ENCODE measurements at regions not wholly inside any gene's neighbourhood (a gene's known extent, or its start where the extent isn't known, plus 50 kb on each side); places are given as distances from the start of the nearest gene placed in this dataset.

DNA sequence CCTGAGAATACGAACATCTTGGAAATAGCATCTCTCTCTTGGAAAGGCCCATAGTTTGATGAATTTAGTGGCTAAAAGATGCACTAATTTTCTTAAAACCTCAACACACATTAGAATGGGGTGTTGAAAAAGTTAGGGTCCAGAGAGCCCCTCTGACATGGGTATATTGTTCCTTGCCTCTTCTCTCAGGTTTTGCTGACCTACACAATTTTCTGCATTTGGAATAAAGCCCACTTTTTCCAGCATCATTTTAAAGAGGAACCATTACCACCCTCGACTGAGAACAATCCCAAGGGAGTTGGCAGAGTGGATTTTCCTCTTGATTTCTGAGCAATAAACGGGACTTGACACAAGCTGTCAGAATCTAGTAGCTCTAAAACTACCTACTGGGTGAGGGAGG is 156.1 kb downstream of the PMP22 start:
- no peak for DNase-seq

DNA sequence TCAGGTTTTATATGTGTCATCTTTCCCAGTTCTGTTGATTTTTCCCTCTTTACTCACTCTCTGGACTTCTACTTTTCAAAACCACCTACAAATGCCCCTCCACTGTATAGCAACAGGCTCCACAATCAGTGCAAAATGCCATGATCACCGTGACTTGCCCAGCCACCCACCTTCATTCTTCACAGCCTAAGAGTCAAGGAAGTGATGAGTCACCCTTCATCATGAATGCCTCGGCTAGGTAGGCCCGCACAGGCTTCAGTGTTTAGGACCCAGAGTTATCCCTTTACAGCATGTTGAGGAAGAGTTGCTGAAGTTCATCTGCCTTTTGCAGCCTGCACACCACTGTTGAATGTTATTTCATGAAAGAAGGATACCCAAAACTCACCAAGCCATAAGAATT is 158.6 kb downstream of the PMP22 start:
- DNase-seq, result no peak

DNA sequence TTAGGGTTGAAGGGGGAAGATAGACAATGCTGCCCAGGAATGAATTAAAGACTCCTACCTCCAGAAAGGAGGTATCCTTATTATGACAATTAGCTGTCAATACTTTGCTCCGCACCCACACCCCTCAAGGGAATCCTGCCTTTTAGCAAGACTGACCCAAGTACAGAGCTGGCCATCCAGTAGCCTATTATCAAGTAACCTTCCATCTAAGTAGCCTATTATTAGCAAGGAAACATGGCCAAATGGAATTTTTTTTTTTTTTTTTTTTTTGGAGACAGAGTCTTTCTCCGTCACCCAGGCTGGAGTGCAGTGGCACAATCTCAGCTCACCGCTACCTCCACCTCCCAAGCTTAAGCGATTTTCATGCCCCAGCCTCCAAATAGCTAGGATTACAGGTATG is 161.3 kb downstream of the PMP22 start:
- DNase-seq, result no peak

DNA sequence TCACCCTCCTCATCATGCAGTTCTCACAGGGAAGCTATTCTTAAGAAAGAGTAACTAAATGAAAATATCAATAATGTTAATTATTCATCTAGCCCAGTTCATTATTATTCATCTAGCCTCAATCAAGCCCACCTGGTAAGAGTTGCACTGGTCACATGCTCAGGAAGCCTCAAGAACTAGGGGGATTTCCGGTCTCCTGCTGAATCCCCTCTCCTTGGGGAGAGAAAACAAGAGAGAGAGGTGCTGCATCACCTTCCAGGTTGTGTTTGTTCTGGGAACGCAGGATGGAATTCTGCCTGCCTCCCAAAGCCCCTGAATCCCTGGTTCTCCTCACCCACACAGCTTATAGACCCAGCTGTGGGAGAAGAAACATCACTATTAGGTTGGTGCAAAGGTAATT is 164.0 kb downstream of the PMP22 start:
- DNase-seq, result no peak

DNA sequence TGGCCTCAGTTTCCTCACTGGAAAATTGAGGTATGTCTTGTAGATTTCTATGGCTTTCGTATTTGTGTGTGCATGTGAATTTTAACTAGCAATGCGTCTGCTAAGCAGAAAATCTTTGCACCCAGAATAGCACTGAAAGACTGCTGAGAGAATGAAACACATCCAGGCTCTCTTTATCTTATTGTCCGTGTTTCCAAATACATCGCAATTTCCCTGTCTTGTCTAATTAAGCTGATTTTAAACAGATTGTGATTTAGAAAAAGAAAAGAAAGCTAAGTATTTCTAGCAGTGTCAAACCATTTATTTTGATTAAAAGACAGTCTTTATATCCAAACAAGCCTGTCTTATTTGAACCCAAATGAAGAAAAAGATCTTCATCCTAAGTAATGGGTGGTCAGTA is 168.6 kb downstream of the PMP22 start:
- DNase-seq, result no peak

DNA sequence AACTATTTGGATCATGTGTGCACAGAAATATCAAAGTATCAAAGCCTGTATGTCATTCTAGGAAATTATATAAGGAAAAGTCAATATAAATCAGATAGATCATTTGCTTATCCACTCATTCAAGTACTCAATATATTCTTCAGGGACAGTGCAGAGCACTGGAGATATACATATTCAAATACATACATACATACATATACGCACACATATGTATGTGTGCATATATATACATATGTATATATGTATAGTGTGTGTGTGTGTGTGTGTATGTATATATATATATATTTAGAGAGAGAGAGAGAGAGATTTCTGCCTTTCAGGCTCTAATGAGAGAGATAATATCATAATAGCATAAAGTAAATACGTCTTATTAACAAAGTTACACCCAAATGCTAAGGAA is 169.2 kb downstream of the PMP22 start:
- no peak for DNase-seq

DNA sequence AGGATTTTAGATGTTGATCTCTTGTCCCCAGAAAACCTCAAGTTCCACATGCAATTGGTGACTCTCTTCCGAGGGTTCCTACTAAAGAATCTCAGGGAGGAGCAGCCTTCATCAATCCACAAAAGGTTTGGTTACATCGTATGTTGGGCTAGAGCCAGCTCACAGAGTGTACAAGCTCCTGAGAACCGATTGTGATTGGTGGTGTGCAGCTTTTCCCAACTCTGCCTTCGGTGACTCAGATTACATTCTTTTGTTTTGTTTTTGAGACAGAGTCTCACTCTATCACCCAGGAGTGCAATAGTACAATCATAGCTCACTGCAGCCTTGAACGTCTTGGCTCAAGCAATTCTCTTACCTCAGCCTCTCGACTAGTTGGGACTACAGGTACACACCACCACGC is 172.4 kb downstream of the PMP22 start:
- DNase-seq, result no peak

DNA sequence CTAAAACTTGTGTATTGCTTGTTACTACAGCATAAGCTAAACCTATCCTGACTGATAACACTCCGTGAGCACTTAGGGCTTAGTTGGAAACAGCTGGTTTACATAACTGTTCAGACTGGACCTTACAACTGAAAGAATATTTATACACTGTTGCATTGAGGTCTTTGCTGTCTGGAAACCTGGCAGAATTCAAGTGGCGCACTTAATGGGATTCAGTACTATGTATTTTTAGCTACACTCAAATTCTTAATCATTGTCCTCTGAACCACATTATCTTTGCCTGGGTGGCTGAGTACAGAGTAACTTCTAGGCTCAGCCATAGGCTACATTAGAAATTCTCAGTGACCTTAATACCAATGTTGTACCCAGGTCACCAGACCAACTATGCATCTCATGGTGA is 172.9 kb downstream of the PMP22 start:
- DNase-seq, result no peak

DNA sequence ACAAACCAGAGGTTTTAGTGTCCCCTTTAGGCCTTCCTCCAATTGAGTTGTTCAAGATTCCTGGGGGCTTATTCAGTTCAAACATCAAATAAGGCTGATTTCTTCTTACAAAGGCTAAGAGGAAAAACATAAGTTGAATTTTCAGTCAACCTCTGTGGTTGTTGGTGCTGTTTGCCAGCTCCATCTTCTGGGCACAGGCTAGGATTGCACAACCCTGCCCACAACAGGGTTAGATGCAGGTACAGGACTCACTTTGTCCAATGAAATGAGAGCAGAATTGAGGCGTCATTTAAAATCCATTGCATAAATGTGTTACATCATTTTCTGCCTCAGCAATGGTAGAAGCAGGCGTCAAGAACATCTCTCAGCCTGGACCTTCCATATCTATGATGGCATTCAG is 173.3 kb downstream of the PMP22 start:
- no peak for DNase-seq

DNA sequence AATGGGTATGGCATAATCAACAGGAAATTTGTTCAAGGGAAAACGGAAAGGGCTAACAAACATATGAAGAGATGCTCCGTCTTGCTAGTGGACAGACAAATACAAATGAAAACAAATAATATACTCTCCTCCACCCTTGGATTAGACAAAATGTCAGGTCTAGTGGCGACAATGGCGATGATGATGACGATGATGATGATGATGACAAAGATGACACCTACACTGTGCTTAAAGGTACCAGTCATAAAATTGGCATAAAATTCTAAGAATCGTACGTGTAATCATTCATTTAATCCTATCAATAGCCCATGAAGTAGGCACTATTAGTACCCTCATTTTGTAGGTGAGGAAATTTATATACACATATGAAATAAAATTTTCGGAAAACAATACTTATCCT is 174.6 kb downstream of the PMP22 start:
- no peak for DNase-seq

DNA sequence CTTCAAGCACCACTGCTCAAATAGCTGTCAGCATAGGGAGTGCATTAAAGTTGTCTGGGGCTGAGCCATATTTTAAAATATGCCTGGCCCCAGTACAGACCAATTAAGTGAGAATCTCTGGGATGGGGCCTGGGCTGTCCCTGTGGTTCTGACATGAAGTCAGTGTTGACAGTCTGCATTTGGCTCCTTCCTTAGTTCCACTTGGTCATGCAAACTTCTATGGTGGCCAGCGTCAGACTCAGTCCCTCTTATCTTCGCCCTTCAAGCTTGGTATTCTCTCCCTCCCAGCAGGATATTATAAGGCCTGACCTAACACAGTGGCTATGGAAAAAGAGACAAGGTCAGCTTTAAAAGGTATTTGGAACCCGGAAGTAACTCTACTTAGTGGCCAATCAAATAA is 177.2 kb downstream of the PMP22 start:
- DNase-seq, result no peak

DNA sequence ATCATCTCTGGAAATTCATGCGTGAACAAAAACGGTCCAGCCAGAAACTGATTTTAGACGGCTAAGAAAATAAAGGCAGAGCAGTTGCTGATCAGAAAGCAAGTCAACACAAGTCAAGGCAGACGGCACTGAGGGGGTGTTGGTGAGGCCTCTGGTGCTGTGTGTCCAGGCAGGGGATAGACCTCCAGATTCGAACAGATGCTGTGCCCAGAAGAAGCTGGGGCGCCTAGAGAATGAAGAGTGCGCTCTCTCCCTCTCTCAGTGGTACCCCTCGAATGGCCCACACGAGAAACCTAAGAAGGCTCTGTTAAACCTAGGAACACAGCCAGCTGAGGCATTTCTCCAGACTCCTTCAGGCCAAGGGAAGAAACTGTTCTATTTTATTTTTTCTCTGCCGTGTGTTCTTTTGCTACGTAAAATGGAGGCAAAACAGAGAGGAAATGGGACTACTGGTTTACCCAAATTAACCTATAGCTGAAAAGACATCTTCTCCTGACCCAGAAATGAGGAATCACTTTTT is 178.3 kb downstream of the PMP22 start:
- no peak for DNase-seq

DNA sequence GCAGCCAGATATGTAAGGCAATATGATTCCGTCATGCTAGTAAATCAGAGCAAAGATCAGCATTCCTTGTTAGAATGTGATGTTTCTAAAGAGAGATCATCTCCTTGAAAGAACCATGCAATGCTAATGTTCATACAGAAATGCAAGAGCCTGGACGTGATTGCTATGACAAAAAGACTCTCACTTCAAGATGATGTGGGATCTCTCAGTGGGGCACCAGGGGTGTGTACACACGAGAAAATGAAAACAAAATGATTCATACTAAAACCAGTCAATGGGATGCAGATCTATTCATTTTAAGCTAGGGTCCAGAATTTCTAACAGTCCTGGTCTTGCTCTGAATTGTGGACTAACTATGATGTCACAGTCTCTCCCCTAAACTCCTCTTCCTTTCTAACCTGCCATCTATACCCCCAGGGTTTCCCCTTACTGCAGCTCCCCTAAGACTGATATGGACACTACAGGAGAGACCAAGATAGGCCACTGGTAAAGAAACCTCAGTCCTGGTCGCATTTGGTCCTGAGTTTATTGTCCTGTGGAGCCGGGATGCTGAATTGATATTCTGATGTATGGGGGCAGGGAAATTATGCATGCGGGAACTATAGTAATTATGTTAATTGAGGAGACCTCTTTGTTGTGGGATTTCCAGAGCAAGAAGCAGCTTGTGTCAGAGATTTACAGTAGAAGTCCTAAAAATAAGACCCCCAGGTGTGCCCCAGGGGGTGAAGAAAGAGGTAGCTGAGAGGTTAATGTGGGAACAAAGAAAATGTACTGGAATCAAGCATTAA is 179.0 kb downstream of the PMP22 start:
- no peak for DNase-seq

DNA sequence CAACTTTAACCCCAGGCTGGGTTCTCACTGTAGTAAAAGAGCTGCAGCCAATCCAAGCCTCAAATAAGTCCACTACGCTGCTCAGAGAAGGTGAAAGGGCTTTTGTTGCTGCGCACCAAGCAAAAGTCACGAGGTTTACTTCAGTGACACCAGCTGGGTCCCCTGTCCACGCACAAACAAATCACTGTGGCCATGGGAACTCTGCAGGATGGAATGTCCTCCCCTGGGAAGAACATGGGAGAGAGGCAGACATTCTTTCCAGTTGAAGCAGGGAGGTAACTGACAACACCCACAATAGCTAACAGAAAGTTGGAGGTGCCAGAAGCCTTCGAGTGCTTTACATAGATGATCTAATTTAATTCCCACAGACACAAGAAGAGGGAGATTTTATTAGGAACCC is 181.9 kb downstream of the PMP22 start:
- no peak for DNase-seq

DNA sequence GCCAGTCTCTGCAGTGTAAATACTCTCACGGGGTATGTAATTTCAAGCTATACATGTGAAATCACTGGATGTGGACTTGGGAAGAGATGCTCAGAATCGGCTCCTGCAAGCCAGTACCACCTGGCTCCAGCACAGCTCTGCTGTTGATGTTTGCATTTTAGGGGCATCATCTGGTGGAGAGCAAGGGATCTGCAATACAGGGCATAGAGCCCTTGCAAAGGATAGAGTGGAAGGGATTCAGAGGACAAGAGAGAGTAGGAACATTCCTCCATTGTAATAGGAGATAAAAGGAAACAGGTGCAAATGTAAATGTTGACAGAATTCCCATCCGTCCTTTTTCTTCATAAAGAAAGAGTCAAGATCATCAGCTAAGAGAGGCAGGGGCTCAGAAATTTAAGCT is 184.1 kb downstream of the PMP22 start:
- no peak for DNase-seq

DNA sequence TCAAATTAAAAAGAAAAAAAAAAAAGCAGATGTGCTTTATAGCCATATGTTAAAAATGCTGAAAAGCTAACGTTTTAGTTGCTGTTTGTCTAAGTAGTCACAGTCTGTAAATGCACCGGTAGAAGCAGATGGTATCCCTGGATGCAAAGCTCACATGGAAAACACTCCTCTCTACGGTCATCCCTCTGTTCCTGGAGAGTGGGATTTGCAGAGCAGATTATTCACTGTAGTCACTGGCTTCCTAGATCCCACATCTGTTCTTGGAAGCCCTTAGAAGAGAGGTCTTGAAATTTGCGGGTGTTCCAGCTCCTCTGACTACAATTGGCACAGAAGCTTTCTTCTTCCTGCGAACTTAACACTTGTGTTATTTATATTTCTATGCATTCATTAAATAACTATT is 186.6 kb downstream of the PMP22 start:
- DNase-seq, result no peak

DNA sequence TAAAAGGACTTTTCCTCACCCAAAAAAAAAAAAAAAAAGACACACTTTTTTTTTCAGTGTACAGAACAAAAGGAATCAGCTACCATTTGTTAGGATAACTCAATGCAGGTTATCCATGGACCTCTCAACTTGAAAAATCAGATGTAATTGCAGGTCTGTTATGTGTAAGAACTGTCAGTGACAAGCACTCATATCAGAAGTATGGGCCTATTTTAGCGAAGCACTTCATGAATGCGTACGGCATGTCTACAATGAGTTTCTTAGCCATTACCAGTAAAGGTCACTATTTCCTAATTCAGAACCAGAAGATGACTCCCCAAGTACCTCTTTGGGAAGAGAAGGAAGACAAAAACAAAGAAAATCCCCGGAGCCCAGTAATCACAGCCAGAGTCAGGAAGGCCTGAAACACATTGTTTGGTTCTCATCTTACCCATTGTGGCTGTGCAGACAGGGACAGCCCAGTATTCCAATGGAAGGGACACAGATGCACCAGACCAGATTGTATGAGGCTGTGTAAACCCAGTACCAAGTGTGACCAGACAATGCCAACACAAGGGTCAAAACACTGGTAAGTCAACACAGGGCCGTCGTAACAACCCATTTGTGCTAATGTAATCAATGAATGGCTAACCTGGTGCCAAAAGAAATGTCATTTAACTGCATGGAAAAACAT is 188.0 kb downstream of the PMP22 start:
- no peak for DNase-seq

DNA sequence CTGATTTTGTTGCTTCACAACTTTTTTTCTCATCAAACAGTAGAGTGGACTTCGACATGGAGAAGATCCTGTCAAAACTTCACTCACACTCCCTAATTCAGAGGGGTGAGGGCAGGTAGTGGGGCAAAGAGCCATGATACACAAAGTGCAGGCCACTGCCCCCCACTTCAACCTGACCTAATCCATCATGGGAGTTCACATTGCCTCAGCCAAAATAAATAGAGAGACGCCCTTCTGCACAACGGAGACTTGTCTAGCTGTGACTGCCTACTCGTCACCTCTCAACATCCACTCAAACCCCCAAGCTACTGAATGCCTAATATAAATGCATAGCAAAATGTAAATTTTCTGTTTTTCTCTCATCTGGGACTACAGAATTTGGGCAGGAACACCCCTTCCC is 213.2 kb downstream of the PMP22 start:
- DNase-seq, result no peak

DNA sequence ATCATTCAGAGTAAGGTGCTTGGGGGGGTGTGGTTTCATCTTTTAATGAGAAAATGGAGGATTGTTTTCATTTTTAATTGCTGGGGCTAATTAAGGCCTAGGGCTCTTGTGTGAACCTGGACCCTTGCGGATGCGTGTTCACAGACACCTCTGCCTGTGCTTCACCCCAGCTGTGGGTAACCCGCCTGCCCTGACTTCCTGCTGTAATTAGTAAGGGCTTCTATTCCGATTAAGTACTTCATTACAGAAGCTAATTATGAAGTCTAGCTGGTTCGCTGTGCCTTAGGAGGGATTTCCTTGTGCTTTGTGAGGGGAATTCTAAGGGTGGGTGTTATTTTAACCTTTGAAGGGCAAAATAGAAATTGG is 215.3 kb downstream of the PMP22 start:
- DNase-seq, result no peak

DNA sequence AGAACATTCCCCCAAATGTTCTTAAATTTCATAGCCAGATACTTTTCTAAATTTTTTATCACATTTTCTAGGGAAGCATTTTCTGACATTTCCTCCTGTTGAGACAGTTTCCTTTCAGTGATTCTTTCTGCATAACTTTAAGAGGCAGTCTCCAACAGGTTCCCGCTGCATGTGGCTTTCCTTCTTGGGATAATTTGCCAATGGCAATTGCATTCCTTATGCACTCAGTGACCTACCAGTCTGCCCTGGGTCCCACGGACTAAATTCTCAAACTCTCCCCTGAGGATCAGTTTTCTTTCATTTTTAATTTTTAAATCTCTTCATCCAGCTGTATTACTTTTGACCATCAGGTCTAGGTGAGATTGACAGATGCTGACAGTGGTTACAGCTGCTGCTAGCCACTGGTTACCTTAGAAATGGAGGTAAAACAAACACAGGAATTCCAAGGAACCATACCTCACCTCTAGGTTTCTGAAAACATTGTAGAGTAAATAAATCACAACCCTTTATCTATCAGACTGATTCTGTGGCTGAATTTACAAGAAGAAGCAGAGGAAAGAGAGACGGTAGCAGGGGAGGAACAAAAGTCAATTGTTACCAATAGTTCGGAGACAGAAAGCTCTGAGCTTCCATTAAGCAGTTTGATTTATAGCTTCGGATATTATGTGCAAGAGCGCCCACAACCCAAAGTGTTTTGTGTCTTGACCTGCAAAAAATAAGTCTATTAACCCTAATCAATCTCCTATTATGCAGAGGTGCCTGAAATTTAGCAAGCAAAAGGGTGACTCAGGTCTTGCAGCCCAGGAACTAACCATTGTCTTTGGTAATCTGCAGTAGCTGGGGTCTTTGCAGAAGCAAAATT is 216.0 kb downstream of the PMP22 start:
- no peak for DNase-seq

DNA sequence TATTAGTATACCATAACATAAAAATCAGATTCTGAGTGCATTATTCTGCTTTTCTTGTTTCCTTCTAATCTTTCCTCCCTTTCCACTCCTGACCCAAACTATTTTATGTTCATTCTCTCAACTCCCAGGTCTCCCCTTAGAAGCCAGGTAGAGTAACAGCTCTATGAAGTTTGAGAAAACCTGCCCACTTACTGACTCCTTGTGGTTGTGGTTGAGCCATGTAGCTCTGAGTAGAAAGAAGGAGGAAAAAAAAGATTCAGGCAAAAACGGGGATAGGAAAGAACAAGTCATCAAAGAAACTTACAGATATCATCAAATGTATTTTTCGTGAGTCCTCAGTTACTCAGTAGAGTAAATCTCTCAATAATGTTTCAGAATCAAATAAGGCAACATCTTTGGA is 216.7 kb downstream of the PMP22 start:
- DNase-seq, result no peak

DNA sequence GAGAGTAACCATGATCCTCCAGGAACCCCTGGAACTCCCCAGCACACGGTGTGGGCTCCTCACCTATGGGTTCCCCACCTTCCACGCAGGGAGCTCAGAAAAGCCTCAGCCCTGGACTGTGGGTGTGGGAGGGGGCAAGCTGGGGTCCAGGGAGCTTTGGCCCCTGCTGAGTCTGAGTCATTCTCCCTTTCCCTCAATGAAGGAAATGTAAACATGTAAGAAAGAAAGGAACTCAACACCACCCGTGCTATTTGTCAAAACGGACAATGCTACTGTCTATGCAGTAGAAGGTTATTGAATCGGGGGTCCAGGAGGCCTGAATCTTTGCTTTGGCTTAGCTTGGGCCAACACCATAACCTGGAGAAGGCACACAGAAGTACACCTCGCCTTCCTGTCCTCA is 222.8 kb downstream of the PMP22 start:
- no peak for DNase-seq

DNA sequence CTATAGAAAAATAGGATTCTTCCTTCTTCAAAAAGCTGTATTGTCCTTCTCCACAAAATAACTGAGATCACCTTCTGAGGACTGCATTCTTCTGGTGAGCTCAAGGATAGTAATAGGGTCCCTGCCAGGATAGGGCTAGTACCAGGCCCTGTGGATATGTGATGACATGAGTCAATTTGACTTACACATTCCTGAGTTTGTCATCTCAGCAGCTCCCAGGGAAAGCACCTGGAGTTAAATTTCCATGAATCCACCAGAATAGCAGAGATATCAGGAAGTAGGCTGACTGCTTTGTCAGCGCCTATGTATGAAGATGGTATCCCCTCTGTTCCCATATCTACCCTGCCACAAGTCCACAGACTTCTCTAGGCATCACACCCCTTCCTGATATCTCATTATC is 225.8 kb downstream of the PMP22 start:
- DNase-seq, result no peak

DNA sequence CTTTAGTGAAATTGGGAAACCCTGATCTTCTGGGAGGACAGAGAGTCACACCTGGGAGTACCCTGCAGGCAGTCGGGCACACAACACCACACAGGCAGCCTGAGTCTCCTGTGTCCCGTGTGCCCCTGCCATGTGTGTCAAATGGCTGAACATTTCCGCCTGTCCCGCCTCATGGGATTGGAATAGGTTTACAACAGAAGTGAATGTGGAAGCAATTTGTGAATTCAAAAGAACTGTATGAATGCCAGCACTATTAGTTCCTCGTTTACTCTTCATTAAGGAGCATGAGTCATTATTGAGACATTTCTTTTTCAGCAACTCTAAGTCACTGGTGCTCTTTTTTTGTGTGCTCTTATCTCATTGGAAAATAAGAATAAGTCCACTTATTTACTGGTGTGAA is 226.5 kb downstream of the PMP22 start:
- no peak for DNase-seq
